Heart left ventricle (tissue), 16 donors: ENCODE measurements at regions not wholly inside any gene's neighbourhood (a gene's known extent, or its start where the extent isn't known, plus 50 kb on each side); places are given as distances from the start of the nearest gene placed in this dataset.

Experiments
- ATAC-seq, 4 donors: fragments of 200-7000 bp; cut with Tn5 transposase; one replicate each; pipeline ENCODE4 v1.9.1; 2020 to 2022; ENCODE audit warnings: moderate library complexity in 4 of 4, mild to moderate bottlenecking in 3 of 4, moderate number of reproducible peaks in 1 of 4
- DNase-seq, 5 donors: peaks; one replicate each; pipeline ENCODE4 v3.0.0-alpha.2; 2020
- H3K27ac ChIP-seq, 12 donors: fragments of 200-600 bp; sonication (generic) in 4 of 12; one replicate each; pipeline versions ENCODE4 v1.5.0 to v1.8.0; 2016 to 2022; ENCODE audit warnings: mild to moderate bottlenecking in 2 of 12
- H3K27me3 ChIP-seq, 9 donors: fragments of 200-600 bp; sonication (generic) in 2 of 9; one replicate each; pipeline versions ENCODE4 v1.5.1 to v1.8.0; 2016 to 2022; ENCODE audit warnings: mild to moderate bottlenecking in 3 of 9
- H3K36me3 ChIP-seq, 9 donors: fragments of 200-600 bp; sonication (generic) in 2 of 9; one replicate each; pipeline versions ENCODE4 v1.5.0 to v1.8.0; 2018 to 2022; ENCODE audit warnings: mild to moderate bottlenecking in 2 of 9
- H3K4me1 ChIP-seq, 12 donors: fragments of 200-600 bp; sonication (generic) in 4 of 12; one replicate each; pipeline versions ENCODE4 v1.5.0 to v1.8.0; 2016 to 2022; ENCODE audit warnings: mild to moderate bottlenecking in 3 of 12
- H3K4me3 ChIP-seq, 12 donors: fragments of 200-600 bp; sonication (generic) in 4 of 12; one replicate each; pipeline versions ENCODE4 v1.5.0 to v1.8.0; 2017 to 2022; ENCODE audit warnings: mild to moderate bottlenecking in 9 of 12, moderate library complexity in 4 of 12
- H3K9me3 ChIP-seq, 12 donors: fragments of 200-600 bp; sonication (generic) in 4 of 12; one replicate each; pipeline versions ENCODE4 v1.5.0 to v1.8.0; 2016 to 2022; ENCODE audit warnings: mild to moderate bottlenecking in 1 of 12
- POLR2A ChIP-seq, 2 donors: fragments of 450-650 bp; IDR thresholded peaks; one replicate each; pipeline ENCODE4 v1.6.1; 2017; ENCODE audit warnings: antibody characterized with exemption in 2 of 2, mild to moderate bottlenecking in 2 of 2, moderate library complexity in 2 of 2
- WGBS, 4 donors: extraction: QIAGEN DNeasy Blood & Tissue Kit in 2 of 4; methylation state at CpG; one replicate each; pipeline versions ENCODE4 v1.1.5 to v1.1.7; 2013 to 2018; 5-methylcytosine and 5-hydroxymethylcytosine counted together
- intact Hi-C, 10 donors: fragments of 100-400 bp; cut with DNase I; formaldehyde crosslinking; loops; one replicate each; pipeline versions ENCODE4 v1.11.1 to v1.14.2; 2022
- TF ChIP-seq, protein P1 (sequence below), 12 donors: fragments of 200-600 bp; sonication (generic) in 4 of 12; IDR thresholded peaks; one replicate each; pipeline versions ENCODE4 v1.5.0 to v1.8.0; 2018 to 2022; ENCODE audit warnings: antibody characterized with exemption in 12 of 12, mild to moderate bottlenecking in 5 of 12
- donor health status: ischemic (EF 13 %, LVEDD 7.1; RV severe dilation, severe dysfunction).
- donor health status: healthy with polysubstance abuse.
- donor health status: DM: no; HTN: yes; CAD: no.
- donor health status: DM: no; HTN: no; CAD: no.
- donor health status: ischemic (EF 25% LVEDD 6.9; RV normal size, moderate dysfunction).
- donor health status: ischemic (EF 25% LVEDD 5.7; RV mildly dilated, moderate dysfunction).
- donor health status: healthy.
- donor health status: DM: yes; HTN: yes; CAD: no.
- donor health status: ischemic (EF 35%, LVEDD 5.7; RV mildly dilated, moderate dysfunction).
- donor health status: nonischemic (EF 11% LVEDD 7.7; RV severe dilation, severe dysfunction).
- donor health status: DM: yes; HTN: yes; CAD: no.
- donor health status: PGD.
- donor health status: ischemic (EF 29% LVEDD 5.4; RV normal size, mild dysfunction).
- donor health status: nonischemic (EF 23%, LVEDD 6.1; RV moderate dilation, normal function).

DNA sequence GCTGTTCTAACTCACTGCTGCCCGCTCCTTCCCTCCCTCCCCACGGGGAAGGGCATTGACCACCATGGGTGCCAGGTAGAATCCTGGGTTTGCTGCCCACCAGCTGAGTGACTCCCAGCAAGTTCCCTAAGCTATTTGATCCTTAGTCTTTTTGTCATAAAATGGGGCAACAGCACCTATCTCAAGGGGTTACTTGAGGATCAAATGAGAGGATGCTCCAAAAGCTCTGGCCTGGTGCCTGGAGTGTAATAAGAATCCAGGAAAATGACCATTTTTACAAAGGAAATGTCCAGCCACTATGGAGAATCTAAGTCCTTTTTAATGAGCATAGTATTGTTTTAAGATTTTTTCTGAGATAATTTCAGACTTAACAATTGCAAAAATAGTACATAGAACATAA lies 61.4 kb upstream of the CMKLR1 start:
- peaks cover 0 to 6% (median 0%) of the 10 kb centered on the region in 9 donors for H3K27me3 ChIP-seq

DNA sequence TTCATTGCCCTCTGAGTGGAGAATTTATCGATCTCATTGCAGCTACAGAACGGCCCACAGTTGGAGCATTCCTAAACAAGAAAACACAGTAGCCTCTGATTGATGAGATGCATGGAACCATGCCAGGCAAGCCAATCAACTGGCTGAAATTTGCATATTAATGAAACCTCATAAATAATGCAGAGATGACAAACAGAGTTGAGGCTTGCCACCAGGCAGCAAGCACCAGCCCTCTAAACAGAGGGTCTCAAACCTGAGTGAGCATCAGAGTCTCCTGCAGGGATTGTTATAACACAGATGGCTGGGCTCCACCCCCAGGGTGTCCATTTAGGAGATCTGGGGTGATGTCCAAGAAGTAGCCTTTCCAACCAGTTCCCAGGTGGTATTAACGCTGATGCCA lies 60.9 kb upstream of the CMKLR1 start:
- no peak for DNase-seq
- 55 to 64% (median 60%) methylated on average over 3 of the region's 3 CpGs for WGBS, 4 donors
- Histone ChIP-seq H3K27ac (no peak overlapping the region), H3K4me1 (no peaks in the 10 kb centered on the region), H3K9me3 (peaks cover 0 to 4% (median 0%) of the 10 kb centered on the region in 12 donors), H3K36me3 (no peaks in the 10 kb centered on the region), H3K27me3 (peaks cover 0 to 10% (median 0%) of the 10 kb centered on the region in 9 donors), H3K4me3 (no peak overlapping the region)
- intact Hi-C loops, result no loop called here
- no peak for ATAC-seq
- TF ChIP-seq, protein P1, sequence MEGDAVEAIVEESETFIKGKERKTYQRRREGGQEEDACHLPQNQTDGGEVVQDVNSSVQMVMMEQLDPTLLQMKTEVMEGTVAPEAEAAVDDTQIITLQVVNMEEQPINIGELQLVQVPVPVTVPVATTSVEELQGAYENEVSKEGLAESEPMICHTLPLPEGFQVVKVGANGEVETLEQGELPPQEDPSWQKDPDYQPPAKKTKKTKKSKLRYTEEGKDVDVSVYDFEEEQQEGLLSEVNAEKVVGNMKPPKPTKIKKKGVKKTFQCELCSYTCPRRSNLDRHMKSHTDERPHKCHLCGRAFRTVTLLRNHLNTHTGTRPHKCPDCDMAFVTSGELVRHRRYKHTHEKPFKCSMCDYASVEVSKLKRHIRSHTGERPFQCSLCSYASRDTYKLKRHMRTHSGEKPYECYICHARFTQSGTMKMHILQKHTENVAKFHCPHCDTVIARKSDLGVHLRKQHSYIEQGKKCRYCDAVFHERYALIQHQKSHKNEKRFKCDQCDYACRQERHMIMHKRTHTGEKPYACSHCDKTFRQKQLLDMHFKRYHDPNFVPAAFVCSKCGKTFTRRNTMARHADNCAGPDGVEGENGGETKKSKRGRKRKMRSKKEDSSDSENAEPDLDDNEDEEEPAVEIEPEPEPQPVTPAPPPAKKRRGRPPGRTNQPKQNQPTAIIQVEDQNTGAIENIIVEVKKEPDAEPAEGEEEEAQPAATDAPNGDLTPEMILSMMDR (IDR thresholded peaks at IDR 0.05), result no peak
- TF ChIP-seq POLR2A (IDR thresholded peaks at IDR 0.05), result no peak

More for the DNA sequence above, 61.4 kb upstream of the CMKLR1 start:
- DNase-seq (no peak), ATAC-seq (no peak)
- no peaks in the 10 kb centered on the region for H3K36me3 ChIP-seq
- peaks cover 0 to 7% (median 0%) of the 10 kb centered on the region in 12 donors for H3K9me3 ChIP-seq
- no peak overlapping the region for H3K27ac ChIP-seq
- TF ChIP-seq, protein P1 (IDR thresholded peaks at IDR 0.05), result no peak
- TF ChIP-seq POLR2A (IDR thresholded peaks at IDR 0.05), result no peak
- WGBS, 4 donors, result 77 to 95% (median 86%) methylated on average over 2 of the region's 2 CpGs
- H3K4me3 ChIP-seq, result no peak overlapping the region
- H3K4me1 ChIP-seq, result no peaks in the 10 kb centered on the region
- intact Hi-C loops, result no loop called here

DNA sequence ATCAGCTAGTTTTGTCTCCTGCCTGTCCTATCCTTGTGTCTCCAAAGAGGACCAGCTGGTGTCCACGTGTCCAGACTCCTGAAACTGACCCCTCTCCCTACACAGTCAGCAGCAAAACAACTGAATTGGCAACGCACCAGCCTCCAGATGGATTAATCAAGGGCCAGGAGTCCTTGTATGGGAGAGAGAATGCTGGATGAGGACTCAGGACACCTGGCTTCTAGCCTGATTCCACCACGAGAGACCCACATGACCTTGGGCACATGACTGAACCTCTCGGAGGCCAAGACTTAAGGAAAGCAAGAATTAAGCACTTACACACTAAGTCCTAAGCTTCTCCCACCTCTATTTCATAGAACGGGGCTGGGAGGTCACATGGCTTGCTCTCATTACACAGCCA lies 60.4 kb upstream of the CMKLR1 start:
- peaks cover 0 to 11% (median 0%) of the 10 kb centered on the region in 9 donors for H3K27me3 ChIP-seq
- TF ChIP-seq, protein P1 (IDR thresholded peaks at IDR 0.05), result no peak
- no peak for TF ChIP-seq POLR2A (IDR thresholded peaks at IDR 0.05)
- peak in 3 of 4 donors; percentile 64 to 82 (median 66) for ATAC-seq
- 27 to 48% (median 38%) methylated on average over 5 of the region's 5 CpGs for WGBS, 4 donors
- peak overlapping the region in 1 of 12 donors; percentile 34 for H3K27ac ChIP-seq
- DNase-seq, result peak in 4 of 5 donors; percentile 29 to 81 (median 38)
- H3K4me1 ChIP-seq, result peaks cover 0 to under 1% (median 0%) of the 10 kb centered on the region in 12 donors
- H3K36me3 ChIP-seq, result no peaks in the 10 kb centered on the region
- intact Hi-C loops, result no loop called here
- H3K9me3 ChIP-seq, result peaks cover 0 to 4% (median 0%) of the 10 kb centered on the region in 12 donors
- no peak overlapping the region for H3K4me3 ChIP-seq

DNA sequence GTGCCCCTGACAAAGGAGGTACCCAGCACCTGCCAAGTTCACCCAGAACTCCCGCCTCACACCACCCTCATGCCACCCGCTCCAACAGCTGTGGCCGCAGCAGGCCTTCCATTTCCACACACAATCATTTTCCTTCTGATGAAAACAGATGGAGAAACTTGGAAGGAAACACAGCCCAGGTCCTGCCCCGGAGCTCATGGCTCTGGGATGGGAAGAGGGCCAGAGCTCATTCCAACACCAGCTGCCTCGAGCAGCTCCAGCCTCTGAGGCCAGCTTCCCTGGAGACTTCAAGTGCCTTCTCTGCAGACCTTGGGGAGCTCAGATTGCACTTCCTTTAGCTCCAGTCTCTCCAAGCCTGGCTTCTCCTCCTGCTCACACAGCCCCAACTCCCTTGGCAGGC lies 55.1 kb upstream of the CMKLR1 start:
- no peak for TF ChIP-seq POLR2A (IDR thresholded peaks at IDR 0.05)
- TF ChIP-seq, protein P1 (IDR thresholded peaks at IDR 0.05), result no peak
- intact Hi-C loops, result no loop called here
- H3K27me3 ChIP-seq, result peaks cover 0 to 12% (median 0%) of the 10 kb centered on the region in 9 donors
- H3K27ac ChIP-seq, result peak overlapping the region in 1 of 12 donors; percentile 49
- WGBS, 4 donors, result 44 to 57% (median 49%) methylated on average over 5 of the region's 5 CpGs
- H3K4me1 ChIP-seq, result peaks cover 0 to 9% (median 0%) of the 10 kb centered on the region in 12 donors
- no peaks in the 10 kb centered on the region for H3K36me3 ChIP-seq
- H3K9me3 ChIP-seq, result peaks cover 0 to 4% (median 0%) of the 10 kb centered on the region in 12 donors
- DNase-seq (peak in 4 of 5 donors; percentile 27 to 70 (median 40)), ATAC-seq (peak in 3 of 4 donors; percentile 67 to 70 (median 69))
- no peak overlapping the region for H3K4me3 ChIP-seq
